ENCODE measurements at regions not wholly inside any gene's neighbourhood (a gene's known extent, or its start where the extent isn't known, plus 50 kb on each side); places are given as distances from the start of the nearest gene placed in this dataset.

GRCh38 chr5:10138395-10139057 is 111.2 kb downstream of the ATPSCKMT start:
- H3K4me3 ChIP-seq (ENCODE audit: low read depth, low read length): no peak overlapping the region
- no peak for TF ChIP-seq CTCF (IDR thresholded peaks at IDR 0.05; ENCODE audit: insufficient read depth, low read depth, low read length, missing control alignments)
- DNase-seq (ENCODE audit: low read depth): no peak

- no peak overlapping the region for H3K4me3 ChIP-seq (ENCODE audit: low read depth, low read length)
- no peak for TF ChIP-seq CTCF (IDR thresholded peaks at IDR 0.05; ENCODE audit: insufficient read depth, low read depth, low read length, missing control alignments)
- DNase-seq (ENCODE audit: low read depth): no peak
These were observed 115.9 kb downstream of the ATPSCKMT start for GRCh38 chr5:10133830-10134229.

- TF ChIP-seq CTCF (IDR thresholded peaks at IDR 0.05; ENCODE audit: insufficient read depth, low read depth, low read length, missing control alignments): no peak
- H3K4me3 ChIP-seq (ENCODE audit: low read depth, low read length): no peak overlapping the region
- DNase-seq (ENCODE audit: low read depth): no peak
These were observed 118.8 kb downstream of the ATPSCKMT start for GRCh38 chr5:10130881-10131280.

- H3K4me3 ChIP-seq (ENCODE audit: low read depth, low read length): no peak overlapping the region
- DNase-seq (ENCODE audit: low read depth): no peak
- no peak for TF ChIP-seq CTCF (IDR thresholded peaks at IDR 0.05; ENCODE audit: insufficient read depth, low read depth, low read length, missing control alignments)
These were observed 122.8 kb downstream of the ATPSCKMT start for GRCh38 chr5:10126900-10127299.

DNA sequence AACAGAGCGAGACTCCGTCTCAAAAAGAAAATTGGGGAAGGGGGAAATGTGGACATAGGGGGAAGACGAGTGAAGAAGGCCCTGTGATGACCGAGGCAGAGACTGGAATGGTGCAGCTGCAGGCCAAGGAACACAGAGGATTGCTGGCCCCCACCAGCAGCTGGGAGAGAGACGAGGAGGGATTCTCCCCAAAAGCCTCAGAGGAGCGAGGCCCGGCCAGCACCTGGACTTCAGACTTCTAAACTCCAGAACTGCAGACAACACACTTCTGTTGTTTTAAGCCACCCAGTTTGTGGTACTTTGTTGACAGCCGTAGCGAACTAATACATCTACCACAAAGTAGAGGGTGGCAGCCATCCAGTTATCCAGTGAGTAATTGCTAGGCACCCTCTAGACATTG is 124.6 kb downstream of the ATPSCKMT start:
- TF ChIP-seq CTCF (IDR thresholded peaks at IDR 0.05; ENCODE audit: insufficient read depth, low read depth, low read length, missing control alignments): no peak
- no peak for DNase-seq (ENCODE audit: low read depth)
- no peak overlapping the region for H3K4me3 ChIP-seq (ENCODE audit: low read depth, low read length)

DNA sequence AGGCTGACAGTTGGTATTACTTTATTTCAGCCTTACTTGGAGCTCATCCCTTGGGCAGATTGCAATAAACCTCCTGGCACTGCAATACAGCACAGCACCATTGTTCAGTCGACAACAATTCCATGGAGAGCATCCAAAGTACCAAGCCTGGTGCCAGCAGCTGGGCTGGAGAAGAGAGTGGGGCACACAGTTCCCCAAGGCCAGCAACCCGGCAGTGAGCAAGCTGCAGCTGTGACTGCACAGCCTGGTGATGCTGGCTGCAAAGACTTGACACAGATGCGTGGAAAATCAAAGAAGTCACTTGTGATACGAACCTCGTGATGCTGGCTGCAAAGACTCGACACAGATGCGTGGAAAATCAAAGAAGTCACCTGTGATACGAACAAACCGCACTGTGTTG is 125.4 kb downstream of the ATPSCKMT start:
- TF ChIP-seq CTCF (IDR thresholded peaks at IDR 0.05; ENCODE audit: insufficient read depth, low read depth, low read length, missing control alignments): no peak
- DNase-seq (ENCODE audit: low read depth): no peak
- no peak overlapping the region for H3K4me3 ChIP-seq (ENCODE audit: low read depth, low read length)
